Fibroblast of lung (primary cell): ENCODE measurements at regions not wholly inside any gene's neighbourhood (a gene's known extent, or its start where the extent isn't known, plus 50 kb on each side); places are given as distances from the start of the nearest gene placed in this dataset.

Experiments used
- DNase-seq, 2 donors: peaks; one replicate each; pipeline versions ENCODE4 v3.0.0 to v3.0.0-alpha.2; 2010; ENCODE audit warnings: low read depth in 2 of 2
- H2AFZ ChIP-seq: 2 replicates; pipeline ENCODE4 v1.5.1; 2012; ENCODE audit warnings: low read length, control low read depth, inconsistent platforms
- H3K27ac ChIP-seq: 2 replicates; pipeline ENCODE4 v1.5.1; 2011; ENCODE audit warnings: low read length, control low read depth; ENCODE audit not compliant: insufficient read depth
- H3K27me3 ChIP-seq: 2 replicates; pipeline ENCODE4 v1.5.1; 2011; ENCODE audit warnings: mild to moderate bottlenecking, low read length; ENCODE audit not compliant: control insufficient read depth, insufficient read depth
- H3K36me3 ChIP-seq: 2 replicates; pipeline ENCODE4 v1.5.1; 2011; ENCODE audit warnings: low read length; ENCODE audit not compliant: control insufficient read depth, insufficient read depth
- H3K4me1 ChIP-seq: 2 replicates; pipeline ENCODE4 v1.5.1; 2011; ENCODE audit warnings: low read length; ENCODE audit not compliant: control insufficient read depth, insufficient read depth; ENCODE audit errors: extremely low read depth
- H3K4me2 ChIP-seq: 2 replicates; pipeline ENCODE4 v1.5.1; 2011; ENCODE audit warnings: low read length, control low read depth; ENCODE audit not compliant: insufficient read depth; ENCODE audit errors: extremely low read depth
- H3K4me3 ChIP-seq, 4 experiments: fragments of 200-600 bp in 1 of 4; sonication (generic) in 1 of 4; replicated peaks in 1 of 4; 2 replicates each; pipeline ENCODE4 v1.5.1; 2011 to 2016; ENCODE audit warnings: low read length in 4 of 4, low read depth in 3 of 4, mild to moderate bottlenecking in 3 of 4, control low read depth in 2 of 4, inconsistent platforms in 1 of 4, mixed read lengths in 1 of 4; ENCODE audit not compliant: insufficient read depth in 1 of 4; ENCODE audit errors: control extremely low read depth in 1 of 4
- H3K79me2 ChIP-seq: 2 replicates; pipeline ENCODE4 v1.5.1; 2012; ENCODE audit warnings: mild to moderate bottlenecking, low read length, inconsistent platforms; ENCODE audit not compliant: control insufficient read depth, insufficient read depth
- H3K9ac ChIP-seq: 2 replicates; pipeline ENCODE4 v1.5.1; 2011; ENCODE audit warnings: mild to moderate bottlenecking, low read length, control low read depth; ENCODE audit not compliant: insufficient read depth
- H3K9me3 ChIP-seq: 2 replicates; pipeline ENCODE4 v1.5.1; 2012; ENCODE audit warnings: low read depth, low read length; ENCODE audit not compliant: control insufficient read depth, insufficient read depth
- H4K20me1 ChIP-seq: 2 replicates; pipeline ENCODE4 v1.5.1; 2011; ENCODE audit warnings: low read length; ENCODE audit not compliant: control insufficient read depth, insufficient read depth; ENCODE audit errors: extremely low read depth
- CTCF ChIP-seq, 2 donors: IDR thresholded peaks in 1 of 2; conservative IDR thresholded peaks in 1 of 2; 1 replicate in 1 of 2; 2 replicates in 1 of 2; pipeline ENCODE4 v1.5.1; 2011 to 2012; ENCODE audit warnings: low read length in 2 of 2, control low read depth in 1 of 2, inconsistent platforms in 1 of 2, low read depth in 1 of 2, mild to moderate bottlenecking in 1 of 2
- EZH2 ChIP-seq: IDR thresholded peaks from 2 replicates; pipeline ENCODE4 v1.5.1; 2012; ENCODE audit warnings: low read length, control low read depth, mild to moderate bottlenecking; ENCODE audit errors: missing control alignments

GRCh38 chr11:90349731-90350130 is 126.9 kb upstream of the CHORDC1 start:
- DNase-seq = no peak
- no peak for TF ChIP-seq EZH2
- TF ChIP-seq CTCF (conservative IDR thresholded peaks at IDR 0.05 in 1 of 2, IDR thresholded peaks at IDR 0.05 in 1 of 2; ENCODE audit: low read depth in 1 of 2, low read length in 2 of 2) = no peak
- Histone ChIP-seq H4K20me1 (no peaks in the 10 kb centered on the region), H3K4me2 (no peak overlapping the region), H2AFZ (no peak overlapping the region), H3K9me3 (no peaks in the 10 kb centered on the region), H3K27ac (no peak overlapping the region), H3K36me3 (no peaks in the 10 kb centered on the region), H3K27me3 (no peaks in the 10 kb centered on the region), H3K9ac (no peak overlapping the region), H3K4me3 (no peak overlapping the region), H3K79me2 (no peaks in the 10 kb centered on the region), H3K4me1 (no peaks in the 10 kb centered on the region)

GRCh38 chr11:90344546-90344945 is 121.7 kb upstream of the CHORDC1 start:
- no peak for DNase-seq
- H4K20me1 ChIP-seq = no peaks in the 10 kb centered on the region
- TF ChIP-seq EZH2 (no peak), CTCF (conservative IDR thresholded peaks at IDR 0.05 in 1 of 2, IDR thresholded peaks at IDR 0.05 in 1 of 2; ENCODE audit: low read depth in 1 of 2, low read length in 2 of 2) (no peak)
- H3K9me3 ChIP-seq = no peaks in the 10 kb centered on the region
- H3K36me3 ChIP-seq = no peaks in the 10 kb centered on the region
- no peaks in the 10 kb centered on the region for H3K4me1 ChIP-seq
- H3K27ac ChIP-seq = no peak overlapping the region
- no peak overlapping the region for H2AFZ ChIP-seq
- H3K27me3 ChIP-seq = no peaks in the 10 kb centered on the region
- no peak overlapping the region for H3K9ac ChIP-seq
- H3K4me2 ChIP-seq = no peak overlapping the region
- no peaks in the 10 kb centered on the region for H3K79me2 ChIP-seq
- no peak overlapping the region for H3K4me3 ChIP-seq

- Histone ChIP-seq H3K27ac (no peak overlapping the region), H2AFZ (no peak overlapping the region), H3K27me3 (no peaks in the 10 kb centered on the region), H3K4me1 (no peaks in the 10 kb centered on the region), H3K4me3 (no peak overlapping the region), H3K4me2 (no peak overlapping the region), H4K20me1 (no peaks in the 10 kb centered on the region), H3K9me3 (no peaks in the 10 kb centered on the region), H3K79me2 (no peaks in the 10 kb centered on the region), H3K9ac (no peak overlapping the region), H3K36me3 (no peaks in the 10 kb centered on the region)
- TF ChIP-seq CTCF (conservative IDR thresholded peaks at IDR 0.05 in 1 of 2, IDR thresholded peaks at IDR 0.05 in 1 of 2; ENCODE audit: low read depth in 1 of 2, low read length in 2 of 2) (no peak), EZH2 (no peak)
- DNase-seq = no peak
Observed at GRCh38 chr11:90343673-90344072, 120.8 kb upstream of the CHORDC1 start.
